GM10266 (cell line): ENCODE measurements at regions not wholly inside any gene's neighbourhood (a gene's known extent, or its start where the extent isn't known, plus 50 kb on each side); places are given as distances from the start of the nearest gene placed in this dataset.
"Not testable (repeated sequence)": the region's sequence is repeated elsewhere in the genome, so short reads cannot be mapped to it uniquely, and the experiment has no call there.

Experiments used
- DNase-seq: peaks from one replicate; pipeline ENCODE4 v3.0.0; 2012; ENCODE audit errors: extremely low spot score
- TF ChIP-seq, protein P1 (sequence below): IDR thresholded peaks from 2 replicates; pipeline ENCODE4 v1.5.1; 2012; ENCODE audit warnings: mild to moderate bottlenecking, low read depth; ENCODE audit not compliant: control insufficient read depth, insufficient read depth; ENCODE audit errors: missing control alignments

DNA sequence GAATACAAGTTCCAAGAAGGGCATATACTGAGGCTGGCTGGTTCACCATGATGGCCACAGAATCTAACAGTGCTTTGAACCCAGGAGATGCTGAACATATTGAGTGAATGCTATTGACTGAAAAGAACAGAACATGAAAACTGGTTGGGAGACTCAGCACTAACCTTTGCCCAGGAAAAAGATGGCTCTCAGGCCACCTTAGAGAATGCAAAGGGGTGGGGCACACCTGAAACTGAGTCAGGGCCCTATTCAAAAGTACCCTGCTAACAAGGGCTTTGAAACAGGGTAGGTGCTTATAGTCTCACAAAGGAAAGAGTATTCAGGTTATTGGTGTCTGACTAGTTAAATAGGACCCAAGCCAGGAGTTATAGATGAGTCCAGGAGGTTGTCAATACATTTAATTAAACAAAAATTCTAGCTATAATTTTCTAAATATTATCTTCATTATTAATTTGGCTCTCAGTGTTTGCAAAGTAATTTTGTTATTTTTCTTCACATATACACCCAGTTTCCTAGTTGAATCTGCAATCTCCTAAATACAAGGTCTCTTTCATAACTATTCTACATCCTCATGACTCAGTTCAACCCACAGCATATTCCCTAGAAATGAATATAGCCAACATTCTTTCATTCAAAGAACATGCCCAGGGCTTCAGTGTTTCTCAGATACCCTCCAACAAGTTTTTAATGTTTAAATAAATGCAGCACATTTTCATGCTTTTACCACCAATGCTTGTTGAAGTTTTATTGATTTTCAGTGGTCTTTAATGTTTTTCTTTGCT is 144.2 kb upstream of the RAPGEF2 start:
- TF ChIP-seq, protein P1, sequence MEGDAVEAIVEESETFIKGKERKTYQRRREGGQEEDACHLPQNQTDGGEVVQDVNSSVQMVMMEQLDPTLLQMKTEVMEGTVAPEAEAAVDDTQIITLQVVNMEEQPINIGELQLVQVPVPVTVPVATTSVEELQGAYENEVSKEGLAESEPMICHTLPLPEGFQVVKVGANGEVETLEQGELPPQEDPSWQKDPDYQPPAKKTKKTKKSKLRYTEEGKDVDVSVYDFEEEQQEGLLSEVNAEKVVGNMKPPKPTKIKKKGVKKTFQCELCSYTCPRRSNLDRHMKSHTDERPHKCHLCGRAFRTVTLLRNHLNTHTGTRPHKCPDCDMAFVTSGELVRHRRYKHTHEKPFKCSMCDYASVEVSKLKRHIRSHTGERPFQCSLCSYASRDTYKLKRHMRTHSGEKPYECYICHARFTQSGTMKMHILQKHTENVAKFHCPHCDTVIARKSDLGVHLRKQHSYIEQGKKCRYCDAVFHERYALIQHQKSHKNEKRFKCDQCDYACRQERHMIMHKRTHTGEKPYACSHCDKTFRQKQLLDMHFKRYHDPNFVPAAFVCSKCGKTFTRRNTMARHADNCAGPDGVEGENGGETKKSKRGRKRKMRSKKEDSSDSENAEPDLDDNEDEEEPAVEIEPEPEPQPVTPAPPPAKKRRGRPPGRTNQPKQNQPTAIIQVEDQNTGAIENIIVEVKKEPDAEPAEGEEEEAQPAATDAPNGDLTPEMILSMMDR, result no peak
- DNase-seq, result no peak

DNA sequence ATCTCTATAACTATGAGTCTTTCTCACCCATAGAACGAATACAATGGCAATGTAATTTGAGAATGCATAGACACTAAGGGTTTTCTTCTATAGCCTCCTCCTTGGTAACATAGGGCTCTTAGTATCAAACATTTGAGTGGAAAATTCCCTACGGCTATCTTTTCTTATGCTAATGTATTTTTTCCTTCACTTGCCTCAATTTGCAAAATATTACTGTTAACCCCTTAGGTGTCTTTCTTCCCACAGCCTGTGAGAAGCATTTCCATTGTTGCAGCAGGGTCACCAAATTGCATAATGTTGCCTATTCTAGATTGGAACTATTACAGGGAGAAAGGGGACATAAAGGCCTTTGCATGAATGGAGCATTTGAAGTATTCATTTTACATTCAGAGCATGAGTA is 140.5 kb upstream of the RAPGEF2 start:
- TF ChIP-seq, protein P1, result no peak
- no peak for DNase-seq

DNA sequence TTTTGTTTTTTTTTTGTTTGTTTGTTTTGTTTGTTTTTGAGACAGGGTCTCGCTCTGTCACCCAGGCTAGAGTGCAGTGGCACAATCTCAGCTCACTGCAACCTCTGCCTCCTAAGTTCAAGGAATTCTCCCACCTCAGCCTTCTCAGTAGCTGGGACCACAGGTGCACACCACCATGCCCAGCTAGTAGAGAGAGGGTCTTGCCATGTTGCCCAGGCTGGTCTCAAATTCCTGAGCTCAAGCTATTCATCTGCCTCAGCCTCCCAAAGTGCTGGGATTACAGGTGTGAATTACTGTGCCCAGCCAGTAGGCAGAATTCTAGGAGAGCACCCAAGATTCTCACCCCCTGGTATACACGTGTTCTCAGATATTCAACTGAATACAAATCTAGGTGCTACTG is 139.6 kb upstream of the RAPGEF2 start:
- DNase-seq, result not testable (repeated sequence)

DNA sequence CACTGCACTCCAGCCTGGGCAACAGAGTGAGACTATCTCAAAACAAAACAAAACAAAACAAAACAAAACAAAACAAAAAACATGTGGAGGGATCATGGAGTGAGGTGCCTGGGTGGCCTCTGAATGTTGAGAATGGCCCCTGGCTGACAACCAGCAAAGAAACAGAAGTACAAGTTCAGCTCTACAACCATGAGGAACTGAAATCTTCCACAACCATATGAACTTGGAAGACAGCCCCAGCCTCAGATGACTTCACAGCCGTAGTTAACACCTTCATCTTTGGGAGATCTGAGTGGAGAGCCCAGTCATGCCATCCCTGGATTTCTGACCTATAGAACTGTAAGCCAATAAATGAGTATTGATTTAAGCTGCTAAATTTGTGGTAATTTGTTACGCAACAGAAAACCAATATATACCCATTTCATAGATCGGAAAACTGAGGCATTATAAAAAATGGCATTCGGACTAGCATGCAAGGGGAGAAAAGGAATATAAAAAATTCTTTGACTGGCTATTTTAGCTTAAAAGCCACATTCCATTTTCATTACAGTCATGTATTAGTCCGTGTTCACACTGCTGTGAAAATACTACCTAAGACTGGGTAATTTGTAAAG is 138.7 kb upstream of the RAPGEF2 start:
- TF ChIP-seq, protein P1, result no peak

DNA sequence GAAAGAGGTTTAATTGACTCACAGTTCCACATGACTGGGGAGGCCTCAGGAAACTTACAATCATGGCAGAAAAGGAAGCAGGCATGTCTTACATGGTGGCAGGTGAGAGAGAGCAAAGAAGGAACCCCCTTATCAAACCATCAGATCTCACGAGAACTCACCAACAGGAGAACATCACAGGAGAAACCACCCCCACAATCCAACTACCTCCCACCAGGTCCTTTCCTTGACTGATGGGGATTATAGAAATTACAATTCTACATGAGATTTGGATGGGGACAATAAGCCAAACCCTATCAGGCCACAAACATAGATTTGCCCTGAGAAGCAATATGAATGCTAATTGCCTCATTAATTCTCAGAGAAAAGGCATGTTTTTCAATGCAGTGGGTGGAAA is 138.2 kb upstream of the RAPGEF2 start:
- DNase-seq, result no peak
- TF ChIP-seq, protein P1, result no peak

More for the DNA sequence above, 138.7 kb upstream of the RAPGEF2 start:
- no peak for DNase-seq

DNA sequence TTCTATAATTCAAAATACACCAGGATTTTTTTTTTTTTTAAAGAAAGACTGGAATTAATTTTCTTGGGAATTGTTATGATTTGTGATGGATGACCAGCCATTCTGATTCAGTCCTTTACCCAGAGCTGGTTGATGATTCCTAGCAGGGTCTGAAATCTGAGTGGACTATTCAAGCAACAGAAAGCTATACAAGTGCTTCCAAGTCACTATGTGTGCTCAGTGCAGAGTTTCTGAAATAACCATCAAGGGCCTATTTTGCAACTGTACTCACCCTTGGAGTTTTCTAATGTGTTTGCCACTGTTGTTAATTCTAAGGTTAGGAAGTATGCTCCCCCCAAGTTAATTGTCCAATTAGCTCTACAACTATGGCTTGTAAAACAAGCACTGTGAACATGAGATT is 137.7 kb upstream of the RAPGEF2 start:
- TF ChIP-seq, protein P1, result no peak
- DNase-seq, result no peak

DNA sequence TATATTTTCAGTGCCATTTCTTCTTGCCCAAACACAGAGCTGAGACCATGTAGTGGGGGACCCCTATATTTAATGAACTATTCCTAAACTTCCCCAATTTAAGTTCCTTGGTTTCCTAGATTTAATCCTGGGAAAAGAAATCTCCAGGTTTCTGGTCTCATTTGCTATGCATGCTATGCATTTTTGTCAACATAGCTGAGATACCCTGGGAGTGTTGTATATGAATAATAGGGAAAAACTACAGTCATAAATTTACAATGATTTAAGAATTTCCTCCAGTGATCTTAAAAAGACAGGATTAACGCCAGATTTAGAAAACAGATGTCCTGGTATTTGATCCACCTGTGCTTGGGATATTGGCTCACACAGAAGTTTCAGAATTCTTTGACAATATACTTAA is 136.8 kb upstream of the RAPGEF2 start:
- TF ChIP-seq, protein P1, result no peak
- DNase-seq, result no peak
